GM23338 (cell line): ENCODE measurements at regions not wholly inside any gene's neighbourhood (a gene's known extent, or its start where the extent isn't known, plus 50 kb on each side); places are given as distances from the start of the nearest gene placed in this dataset.
A peak's percentile ranks its signal among the peaks of the same experiment; 100 is the strongest.

ENCODE experiments used
- ATAC-seq: fragments of 200-7000 bp; cut with Tn5 transposase; 3 replicates; pipeline ENCODE4 v1.9.1; 2020
- DNase-seq: peaks from one replicate; pipeline ENCODE4 v3.0.0-alpha.2; 2015; ENCODE audit warnings: low spot score
- H2AFZ ChIP-seq: fragments of 200-600 bp; sonication (generic); 2 replicates; pipeline ENCODE4 v1.8.0; 2016; ENCODE audit warnings: antibody characterized with exemption, mild to moderate bottlenecking, moderate library complexity
- H3F3A ChIP-seq: fragments of 200-600 bp; sonication (generic); replicated peaks from 2 replicates; pipeline ENCODE4 v1.8.0; 2017; ENCODE audit warnings: antibody characterized with exemption, mixed run types, low read depth
- H3K27ac ChIP-seq: fragments of 200-600 bp; sonication (generic); 2 replicates; pipeline ENCODE4 v1.6.1; 2016; ENCODE audit warnings: low read depth
- H3K27me3 ChIP-seq: fragments of 200-600 bp; sonication (generic); 2 replicates; pipeline ENCODE4 v1.8.0; 2016; ENCODE audit warnings: mild to moderate bottlenecking, mixed run types, moderate library complexity; ENCODE audit not compliant: insufficient read depth
- H3K36me3 ChIP-seq: fragments of 200-600 bp; sonication (generic); 2 replicates; pipeline ENCODE4 v1.8.0; 2016; ENCODE audit warnings: mild to moderate bottlenecking; ENCODE audit not compliant: insufficient read depth
- H3K4me1 ChIP-seq: fragments of 200-600 bp; sonication (generic); 2 replicates; pipeline ENCODE4 v1.8.0; 2016; ENCODE audit warnings: mild to moderate bottlenecking, moderate library complexity; ENCODE audit not compliant: insufficient read depth
- H3K4me2 ChIP-seq: fragments of 200-600 bp; sonication (generic); 2 replicates; pipeline ENCODE4 v1.7.1; 2017; ENCODE audit warnings: mixed run types
- H3K4me3 ChIP-seq: fragments of 200-600 bp; sonication (generic); 2 replicates; pipeline ENCODE4 v1.6.1; 2016; ENCODE audit warnings: mixed run types
- H3K79me2 ChIP-seq: fragments of 200-600 bp; sonication (generic); replicated peaks from 2 replicates; pipeline ENCODE4 v1.8.0; 2017; ENCODE audit warnings: mild to moderate bottlenecking; ENCODE audit not compliant: insufficient read depth
- H3K9me2 ChIP-seq: fragments of 200-600 bp; sonication (generic); 2 replicates; pipeline ENCODE4 v1.8.0; 2017; ENCODE audit not compliant: insufficient read depth
- H4K20me1 ChIP-seq: fragments of 200-600 bp; sonication (generic); replicated peaks from 2 replicates; pipeline ENCODE4 v1.8.0; 2017; ENCODE audit warnings: mild to moderate bottlenecking; ENCODE audit not compliant: insufficient read depth
- H3K27ac Mint-ChIP-seq: 2 replicates; pipeline ENCODE4 v1.8.0; 2020; ENCODE audit warnings: inconsistent platforms, mild to moderate bottlenecking, moderate library complexity, mixed read lengths
- H3K27me3 Mint-ChIP-seq: 3 replicates; pipeline ENCODE4 v1.8.0; 2022; ENCODE audit warnings: low read depth, mild to moderate bottlenecking, moderate library complexity, mixed read lengths, inconsistent platforms; ENCODE audit not compliant: insufficient read depth, poor library complexity
- H3K36me3 Mint-ChIP-seq: 3 replicates; pipeline ENCODE4 v1.8.0; 2021; ENCODE audit warnings: low read depth, mild to moderate bottlenecking, inconsistent platforms, moderate library complexity, mixed read lengths
- H3K4me1 Mint-ChIP-seq: 3 replicates; pipeline ENCODE4 v1.8.0; 2020; ENCODE audit warnings: mild to moderate bottlenecking, inconsistent platforms, mixed read lengths
- H3K4me3 Mint-ChIP-seq: 3 replicates; pipeline ENCODE4 v1.8.0; 2021; ENCODE audit warnings: moderate library complexity, mild to moderate bottlenecking, inconsistent platforms, mixed read lengths
- H3K9me3 Mint-ChIP-seq: 3 replicates; pipeline ENCODE4 v1.8.0; 2020; ENCODE audit warnings: moderate library complexity, mild to moderate bottlenecking, inconsistent platforms, mixed read lengths
- EZH2 ChIP-seq: fragments of 200-600 bp; sonication (generic); IDR thresholded peaks from one replicate; pipeline ENCODE4 v1.8.0; 2017; ENCODE audit warnings: antibody characterized with exemption, mild to moderate bottlenecking, low read depth; ENCODE audit not compliant: unreplicated experiment
- NANOG ChIP-seq: IDR thresholded peaks from 2 replicates; pipeline ENCODE4 v1.6.1; 2016; ENCODE audit warnings: antibody characterized with exemption, borderline replicate concordance
- POLR2AphosphoS5 ChIP-seq: IDR thresholded peaks from 2 replicates; pipeline ENCODE4 v1.6.1; 2016; ENCODE audit warnings: antibody characterized with exemption, low read depth
- TF ChIP-seq, protein P1 (sequence below), 2 experiments: fragments of 200-600 bp in 1 of 2; sonication (generic) in 1 of 2; conservative IDR thresholded peaks; 2 replicates each; pipeline versions ENCODE4 v1.5.1 to v1.6.1; 2016 to 2017; ENCODE audit warnings: antibody characterized with exemption in 2 of 2, low read depth in 2 of 2, mild to moderate bottlenecking in 2 of 2, moderate library complexity in 1 of 2
- TF ChIP-seq, protein P2 (sequence below): IDR thresholded peaks from one replicate; pipeline ENCODE4 v1.6.1; 2018; ENCODE audit warnings: antibody characterized with exemption; ENCODE audit not compliant: unreplicated experiment
- TF ChIP-seq, protein P3 (sequence below): fragments of 250-450 bp; sonication (Bioruptor Pico); IDR thresholded peaks from 2 replicates; pipeline ENCODE4 v1.5.0; 2020; ENCODE audit warnings: mild to moderate bottlenecking, moderate library complexity

DNA sequence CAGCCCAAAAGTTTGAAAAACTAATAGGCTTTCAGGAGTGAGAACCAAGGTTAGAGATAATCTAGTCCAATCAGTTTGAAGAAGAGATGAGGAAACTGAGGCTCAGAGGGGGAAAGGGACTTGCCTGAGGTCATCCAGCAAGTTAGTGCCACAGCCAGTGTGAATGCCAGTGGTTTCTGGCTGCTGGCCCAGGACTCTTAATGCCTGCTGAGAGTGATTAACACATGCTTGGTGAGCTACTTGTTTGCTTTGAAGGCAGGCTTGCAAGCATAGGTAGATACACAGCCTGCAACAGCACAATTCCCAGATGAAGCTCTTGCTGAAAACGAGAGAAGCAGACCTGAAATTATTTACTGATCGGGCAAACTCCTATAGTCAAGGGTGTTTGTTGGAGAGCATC is 591.6 kb upstream of the SGCD start:
- no peaks in the 10 kb centered on the region; the same call in 2 of the 3 replicates for H3K36me3 Mint-ChIP-seq
- peaks cover 2% of the 10 kb centered on the region; the same call in 1 of the 3 replicates for H3K9me3 Mint-ChIP-seq
- no peak overlapping the region for H3K4me3 Mint-ChIP-seq
- no peak overlapping the region for H3K4me2 ChIP-seq
- DNase-seq (no peak), ATAC-seq (peak; percentile 34; the same call in 1 of the 3 replicates)
- TF ChIP-seq, protein P1, sequence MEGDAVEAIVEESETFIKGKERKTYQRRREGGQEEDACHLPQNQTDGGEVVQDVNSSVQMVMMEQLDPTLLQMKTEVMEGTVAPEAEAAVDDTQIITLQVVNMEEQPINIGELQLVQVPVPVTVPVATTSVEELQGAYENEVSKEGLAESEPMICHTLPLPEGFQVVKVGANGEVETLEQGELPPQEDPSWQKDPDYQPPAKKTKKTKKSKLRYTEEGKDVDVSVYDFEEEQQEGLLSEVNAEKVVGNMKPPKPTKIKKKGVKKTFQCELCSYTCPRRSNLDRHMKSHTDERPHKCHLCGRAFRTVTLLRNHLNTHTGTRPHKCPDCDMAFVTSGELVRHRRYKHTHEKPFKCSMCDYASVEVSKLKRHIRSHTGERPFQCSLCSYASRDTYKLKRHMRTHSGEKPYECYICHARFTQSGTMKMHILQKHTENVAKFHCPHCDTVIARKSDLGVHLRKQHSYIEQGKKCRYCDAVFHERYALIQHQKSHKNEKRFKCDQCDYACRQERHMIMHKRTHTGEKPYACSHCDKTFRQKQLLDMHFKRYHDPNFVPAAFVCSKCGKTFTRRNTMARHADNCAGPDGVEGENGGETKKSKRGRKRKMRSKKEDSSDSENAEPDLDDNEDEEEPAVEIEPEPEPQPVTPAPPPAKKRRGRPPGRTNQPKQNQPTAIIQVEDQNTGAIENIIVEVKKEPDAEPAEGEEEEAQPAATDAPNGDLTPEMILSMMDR (conservative IDR thresholded peaks at IDR 0.05; ENCODE audit: low read depth in 2 of 2), result no peak
- TF ChIP-seq NANOG (no peak), EZH2 (no peak), POLR2AphosphoS5 (no peak)
- TF ChIP-seq, protein P2, sequence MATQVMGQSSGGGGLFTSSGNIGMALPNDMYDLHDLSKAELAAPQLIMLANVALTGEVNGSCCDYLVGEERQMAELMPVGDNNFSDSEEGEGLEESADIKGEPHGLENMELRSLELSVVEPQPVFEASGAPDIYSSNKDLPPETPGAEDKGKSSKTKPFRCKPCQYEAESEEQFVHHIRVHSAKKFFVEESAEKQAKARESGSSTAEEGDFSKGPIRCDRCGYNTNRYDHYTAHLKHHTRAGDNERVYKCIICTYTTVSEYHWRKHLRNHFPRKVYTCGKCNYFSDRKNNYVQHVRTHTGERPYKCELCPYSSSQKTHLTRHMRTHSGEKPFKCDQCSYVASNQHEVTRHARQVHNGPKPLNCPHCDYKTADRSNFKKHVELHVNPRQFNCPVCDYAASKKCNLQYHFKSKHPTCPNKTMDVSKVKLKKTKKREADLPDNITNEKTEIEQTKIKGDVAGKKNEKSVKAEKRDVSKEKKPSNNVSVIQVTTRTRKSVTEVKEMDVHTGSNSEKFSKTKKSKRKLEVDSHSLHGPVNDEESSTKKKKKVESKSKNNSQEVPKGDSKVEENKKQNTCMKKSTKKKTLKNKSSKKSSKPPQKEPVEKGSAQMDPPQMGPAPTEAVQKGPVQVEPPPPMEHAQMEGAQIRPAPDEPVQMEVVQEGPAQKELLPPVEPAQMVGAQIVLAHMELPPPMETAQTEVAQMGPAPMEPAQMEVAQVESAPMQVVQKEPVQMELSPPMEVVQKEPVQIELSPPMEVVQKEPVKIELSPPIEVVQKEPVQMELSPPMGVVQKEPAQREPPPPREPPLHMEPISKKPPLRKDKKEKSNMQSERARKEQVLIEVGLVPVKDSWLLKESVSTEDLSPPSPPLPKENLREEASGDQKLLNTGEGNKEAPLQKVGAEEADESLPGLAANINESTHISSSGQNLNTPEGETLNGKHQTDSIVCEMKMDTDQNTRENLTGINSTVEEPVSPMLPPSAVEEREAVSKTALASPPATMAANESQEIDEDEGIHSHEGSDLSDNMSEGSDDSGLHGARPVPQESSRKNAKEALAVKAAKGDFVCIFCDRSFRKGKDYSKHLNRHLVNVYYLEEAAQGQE, result no peak
- TF ChIP-seq, protein P3, sequence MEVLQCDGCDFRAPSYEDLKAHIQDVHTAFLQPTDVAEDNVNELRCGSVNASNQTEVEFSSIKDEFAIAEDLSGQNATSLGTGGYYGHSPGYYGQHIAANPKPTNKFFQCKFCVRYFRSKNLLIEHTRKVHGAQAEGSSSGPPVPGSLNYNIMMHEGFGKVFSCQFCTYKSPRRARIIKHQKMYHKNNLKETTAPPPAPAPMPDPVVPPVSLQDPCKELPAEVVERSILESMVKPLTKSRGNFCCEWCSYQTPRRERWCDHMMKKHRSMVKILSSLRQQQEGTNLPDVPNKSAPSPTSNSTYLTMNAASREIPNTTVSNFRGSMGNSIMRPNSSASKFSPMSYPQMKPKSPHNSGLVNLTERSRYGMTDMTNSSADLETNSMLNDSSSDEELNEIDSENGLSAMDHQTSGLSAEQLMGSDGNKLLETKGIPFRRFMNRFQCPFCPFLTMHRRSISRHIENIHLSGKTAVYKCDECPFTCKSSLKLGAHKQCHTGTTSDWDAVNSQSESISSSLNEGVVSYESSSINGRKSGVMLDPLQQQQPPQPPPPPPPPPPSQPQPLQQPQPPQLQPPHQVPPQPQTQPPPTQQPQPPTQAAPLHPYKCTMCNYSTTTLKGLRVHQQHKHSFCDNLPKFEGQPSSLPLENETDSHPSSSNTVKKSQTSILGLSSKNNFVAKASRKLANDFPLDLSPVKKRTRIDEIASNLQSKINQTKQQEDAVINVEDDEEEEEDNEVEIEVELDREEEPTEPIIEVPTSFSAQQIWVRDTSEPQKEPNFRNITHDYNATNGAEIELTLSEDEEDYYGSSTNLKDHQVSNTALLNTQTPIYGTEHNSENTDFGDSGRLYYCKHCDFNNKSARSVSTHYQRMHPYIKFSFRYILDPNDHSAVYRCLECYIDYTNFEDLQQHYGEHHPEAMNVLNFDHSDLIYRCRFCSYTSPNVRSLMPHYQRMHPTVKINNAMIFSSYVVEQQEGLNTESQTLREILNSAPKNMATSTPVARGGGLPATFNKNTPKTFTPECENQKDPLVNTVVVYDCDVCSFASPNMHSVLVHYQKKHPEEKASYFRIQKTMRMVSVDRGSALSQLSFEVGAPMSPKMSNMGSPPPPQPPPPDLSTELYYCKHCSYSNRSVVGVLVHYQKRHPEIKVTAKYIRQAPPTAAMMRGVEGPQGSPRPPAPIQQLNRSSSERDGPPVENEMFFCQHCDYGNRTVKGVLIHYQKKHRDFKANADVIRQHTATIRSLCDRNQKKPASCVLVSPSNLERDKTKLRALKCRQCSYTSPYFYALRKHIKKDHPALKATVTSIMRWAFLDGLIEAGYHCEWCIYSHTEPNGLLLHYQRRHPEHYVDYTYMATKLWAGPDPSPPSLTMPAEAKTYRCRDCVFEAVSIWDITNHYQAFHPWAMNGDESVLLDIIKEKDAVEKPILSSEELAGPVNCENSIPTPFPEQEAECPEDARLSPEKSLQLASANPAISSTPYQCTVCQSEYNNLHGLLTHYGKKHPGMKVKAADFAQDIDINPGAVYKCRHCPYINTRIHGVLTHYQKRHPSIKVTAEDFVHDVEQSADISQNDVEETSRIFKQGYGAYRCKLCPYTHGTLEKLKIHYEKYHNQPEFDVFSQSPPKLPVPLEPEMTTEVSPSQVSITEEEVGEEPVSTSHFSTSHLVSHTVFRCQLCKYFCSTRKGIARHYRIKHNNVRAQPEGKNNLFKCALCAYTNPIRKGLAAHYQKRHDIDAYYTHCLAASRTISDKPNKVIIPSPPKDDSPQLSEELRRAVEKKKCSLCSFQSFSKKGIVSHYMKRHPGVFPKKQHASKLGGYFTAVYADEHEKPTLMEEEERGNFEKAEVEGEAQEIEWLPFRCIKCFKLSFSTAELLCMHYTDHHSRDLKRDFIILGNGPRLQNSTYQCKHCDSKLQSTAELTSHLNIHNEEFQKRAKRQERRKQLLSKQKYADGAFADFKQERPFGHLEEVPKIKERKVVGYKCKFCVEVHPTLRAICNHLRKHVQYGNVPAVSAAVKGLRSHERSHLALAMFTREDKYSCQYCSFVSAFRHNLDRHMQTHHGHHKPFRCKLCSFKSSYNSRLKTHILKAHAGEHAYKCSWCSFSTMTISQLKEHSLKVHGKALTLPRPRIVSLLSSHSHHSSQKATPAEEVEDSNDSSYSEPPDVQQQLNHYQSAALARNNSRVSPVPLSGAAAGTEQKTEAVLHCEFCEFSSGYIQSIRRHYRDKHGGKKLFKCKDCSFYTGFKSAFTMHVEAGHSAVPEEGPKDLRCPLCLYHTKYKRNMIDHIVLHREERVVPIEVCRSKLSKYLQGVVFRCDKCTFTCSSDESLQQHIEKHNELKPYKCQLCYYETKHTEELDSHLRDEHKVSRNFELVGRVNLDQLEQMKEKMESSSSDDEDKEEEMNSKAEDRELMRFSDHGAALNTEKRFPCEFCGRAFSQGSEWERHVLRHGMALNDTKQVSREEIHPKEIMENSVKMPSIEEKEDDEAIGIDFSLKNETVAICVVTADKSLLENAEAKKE (CRISPR knock-in tag), result no peak
- H3K36me3 ChIP-seq, result no peaks in the 10 kb centered on the region
- no peak overlapping the region for H3K4me3 ChIP-seq
- H3K27ac ChIP-seq, result no peak overlapping the region
- H3F3A ChIP-seq, result no peaks in the 10 kb centered on the region
- peaks cover 33% of the 10 kb centered on the region for H3K27me3 ChIP-seq
- no peaks in the 10 kb centered on the region for H3K79me2 ChIP-seq
- H3K4me1 ChIP-seq, result no peaks in the 10 kb centered on the region
- H3K4me1 Mint-ChIP-seq, result no peaks in the 10 kb centered on the region; the same call in 2 of the 3 replicates
- peaks cover 21% of the 10 kb centered on the region for H3K27me3 Mint-ChIP-seq
- H3K27ac Mint-ChIP-seq, result no peak overlapping the region
- H2AFZ ChIP-seq, result no peak overlapping the region
- no peaks in the 10 kb centered on the region for H3K9me2 ChIP-seq
- no peaks in the 10 kb centered on the region for H4K20me1 ChIP-seq
